Upper lobe of right lung (tissue), 1 donor: ENCODE measurements at regions not wholly inside any gene's neighbourhood (a gene's known extent, or its start where the extent isn't known, plus 50 kb on each side); places are given as distances from the start of the nearest gene placed in this dataset.

Experiments
- ATAC-seq: fragments of 200-7000 bp; cut with Tn5 transposase; one replicate; pipeline ENCODE4 v1.9.1; 2020; ENCODE audit warnings: mild to moderate bottlenecking, moderate library complexity
- DNase-seq: peaks from one replicate; pipeline ENCODE4 v3.0.0-alpha.2; 2020
- H3K27ac ChIP-seq: fragments of 200-600 bp; one replicate; pipeline ENCODE4 v1.8.0; 2022
- H3K27me3 ChIP-seq: fragments of 200-600 bp; one replicate; pipeline ENCODE4 v1.8.0; 2022; ENCODE audit warnings: mild to moderate bottlenecking
- H3K36me3 ChIP-seq: fragments of 200-600 bp; one replicate; pipeline ENCODE4 v1.8.0; 2022
- H3K4me1 ChIP-seq: fragments of 200-600 bp; one replicate; pipeline ENCODE4 v1.8.0; 2022
- H3K4me3 ChIP-seq: fragments of 200-600 bp; one replicate; pipeline ENCODE4 v1.8.0; 2022; ENCODE audit warnings: mild to moderate bottlenecking
- H3K9me3 ChIP-seq: fragments of 200-600 bp; one replicate; pipeline ENCODE4 v1.8.0; 2022
- CTCF ChIP-seq: fragments of 200-600 bp; IDR thresholded peaks from one replicate; pipeline ENCODE4 v1.8.0; 2022; ENCODE audit warnings: antibody characterized with exemption
- intact Hi-C: fragments of 100-400 bp; cut with DNase I; formaldehyde crosslinking; loops from one replicate; pipeline ENCODE4 v1.11.0; 2022
- donor health status: DM: no; HTN: yes; CAD: no; lungs with severe emphysema.

GRCh38 chr13:106372199-106373155, 163.0 kb downstream of the EFNB2 start:
- no peak overlapping the region for H3K4me3 ChIP-seq
- no peak for TF ChIP-seq CTCF
- no peaks in the 10 kb centered on the region for H3K36me3 ChIP-seq
- no peak overlapping the region for H3K27ac ChIP-seq
- no peaks in the 10 kb centered on the region for H3K9me3 ChIP-seq
- intact Hi-C loops: no loop called here
- H3K4me1 ChIP-seq: peaks cover 8% of the 10 kb centered on the region
- no peak for DNase-seq
- ATAC-seq: no peak
- no peaks in the 10 kb centered on the region for H3K27me3 ChIP-seq

- H3K9me3 ChIP-seq: no peaks in the 10 kb centered on the region
- no peak for TF ChIP-seq CTCF
- peaks cover 8% of the 10 kb centered on the region for H3K4me1 ChIP-seq
- ATAC-seq: no peak
- no peak for DNase-seq
- H3K27ac ChIP-seq: no peak overlapping the region
- no peaks in the 10 kb centered on the region for H3K36me3 ChIP-seq
- H3K4me3 ChIP-seq: no peak overlapping the region
- intact Hi-C loops: no loop called here
- no peaks in the 10 kb centered on the region for H3K27me3 ChIP-seq
Measured at GRCh38 chr13:106371024-106371423, 164.4 kb downstream of the EFNB2 start.

- H3K36me3 ChIP-seq: no peaks in the 10 kb centered on the region
- peaks cover 8% of the 10 kb centered on the region for H3K4me1 ChIP-seq
- TF ChIP-seq CTCF: no peak
- no peak overlapping the region for H3K4me3 ChIP-seq
- no peaks in the 10 kb centered on the region for H3K9me3 ChIP-seq
- ATAC-seq: no peak
- DNase-seq: no peak
- intact Hi-C loops: no loop called here
- no peaks in the 10 kb centered on the region for H3K27me3 ChIP-seq
- H3K27ac ChIP-seq: no peak overlapping the region
Measured at GRCh38 chr13:106369858-106370257, 165.6 kb downstream of the EFNB2 start.

- ATAC-seq: no peak
Measured at GRCh38 chr13:106369091-106369490, 166.4 kb downstream of the EFNB2 start.

GRCh38 chr13:106367361-106367971, 168.0 kb downstream of the EFNB2 start:
- no peaks in the 10 kb centered on the region for H3K36me3 ChIP-seq
- H3K4me1 ChIP-seq: peaks cover 1% of the 10 kb centered on the region
- ATAC-seq (no peak), DNase-seq (no peak)
- H3K27me3 ChIP-seq: no peaks in the 10 kb centered on the region
- TF ChIP-seq CTCF: no peak
- no peaks in the 10 kb centered on the region for H3K9me3 ChIP-seq
- H3K27ac ChIP-seq: no peak overlapping the region
- intact Hi-C loops: no loop called here
- no peak overlapping the region for H3K4me3 ChIP-seq

More at GRCh38 chr13:106369091-106369490, 166.4 kb downstream of the EFNB2 start:
- TF ChIP-seq CTCF: no peak
- peaks cover 8% of the 10 kb centered on the region for H3K4me1 ChIP-seq
- no peak overlapping the region for H3K27ac ChIP-seq
- no peaks in the 10 kb centered on the region for H3K36me3 ChIP-seq
- intact Hi-C loops: no loop called here
- no peaks in the 10 kb centered on the region for H3K27me3 ChIP-seq
- no peak overlapping the region for H3K4me3 ChIP-seq
- DNase-seq: no peak
- no peaks in the 10 kb centered on the region for H3K9me3 ChIP-seq
